Fibroblast of pulmonary artery (primary cell): ENCODE measurements at regions not wholly inside any gene's neighbourhood (a gene's known extent, or its start where the extent isn't known, plus 50 kb on each side); places are given as distances from the start of the nearest gene placed in this dataset.
"Not testable (repeated sequence)": the region's sequence is repeated elsewhere in the genome, so short reads cannot be mapped to it uniquely, and the experiment has no call there.

Experiments used
- DNase-seq: peaks from one replicate; pipeline ENCODE4 v3.0.0-alpha.2; 2010; ENCODE audit warnings: low read depth
- H3K4me3 ChIP-seq: replicated peaks from 2 replicates; pipeline ENCODE4 v1.5.1; 2011; ENCODE audit warnings: low read depth, mild to moderate bottlenecking, control low read depth, low read length, moderate library complexity

GRCh38 chr3:195635898-195636685 lies 52.4 kb upstream of the APOD start:
- DNase-seq, H3K4me3 ChIP-seq: not testable (repeated sequence)

- DNase-seq, H3K4me3 ChIP-seq: not testable (repeated sequence)
These were observed 51.6 kb upstream of the APOD start for GRCh38 chr3:195635262-195635873.

GRCh38 chr3:195634426-195635261 lies 50.9 kb upstream of the APOD start:
- H3K4me3 ChIP-seq: peak overlapping the region; percentile 52
- not testable (repeated sequence) for DNase-seq
